LNCAP (cell line): ENCODE measurements at regions not wholly inside any gene's neighbourhood (a gene's known extent, or its start where the extent isn't known, plus 50 kb on each side); places are given as distances from the start of the nearest gene placed in this dataset.

ENCODE experiments used
- TF ChIP-seq, protein P1 (sequence below): fragments of 450-650 bp; IDR thresholded peaks from 2 replicates; pipeline ENCODE4 v1.5.1; 2017; ENCODE audit warnings: mild to moderate bottlenecking

DNA sequence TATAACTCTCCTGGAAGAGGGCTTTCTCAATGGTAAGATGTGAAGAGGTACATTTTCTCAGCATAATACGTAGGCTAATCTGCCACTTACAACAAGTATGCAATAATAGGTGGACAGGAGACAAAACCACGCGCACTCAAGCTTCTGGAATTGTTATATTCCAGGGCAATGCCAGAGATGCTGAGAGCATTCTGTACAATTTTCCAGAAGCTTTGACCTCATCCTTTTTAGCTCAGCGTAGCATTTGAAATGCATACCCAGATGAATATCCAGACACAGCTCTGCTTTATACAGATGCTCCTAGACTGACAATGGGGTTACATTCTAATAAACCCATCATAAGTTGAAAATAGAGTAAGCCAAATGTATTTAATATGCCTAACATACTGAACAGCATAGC is 1492.4 kb upstream of the FLRT2 start:
- TF ChIP-seq, protein P1, sequence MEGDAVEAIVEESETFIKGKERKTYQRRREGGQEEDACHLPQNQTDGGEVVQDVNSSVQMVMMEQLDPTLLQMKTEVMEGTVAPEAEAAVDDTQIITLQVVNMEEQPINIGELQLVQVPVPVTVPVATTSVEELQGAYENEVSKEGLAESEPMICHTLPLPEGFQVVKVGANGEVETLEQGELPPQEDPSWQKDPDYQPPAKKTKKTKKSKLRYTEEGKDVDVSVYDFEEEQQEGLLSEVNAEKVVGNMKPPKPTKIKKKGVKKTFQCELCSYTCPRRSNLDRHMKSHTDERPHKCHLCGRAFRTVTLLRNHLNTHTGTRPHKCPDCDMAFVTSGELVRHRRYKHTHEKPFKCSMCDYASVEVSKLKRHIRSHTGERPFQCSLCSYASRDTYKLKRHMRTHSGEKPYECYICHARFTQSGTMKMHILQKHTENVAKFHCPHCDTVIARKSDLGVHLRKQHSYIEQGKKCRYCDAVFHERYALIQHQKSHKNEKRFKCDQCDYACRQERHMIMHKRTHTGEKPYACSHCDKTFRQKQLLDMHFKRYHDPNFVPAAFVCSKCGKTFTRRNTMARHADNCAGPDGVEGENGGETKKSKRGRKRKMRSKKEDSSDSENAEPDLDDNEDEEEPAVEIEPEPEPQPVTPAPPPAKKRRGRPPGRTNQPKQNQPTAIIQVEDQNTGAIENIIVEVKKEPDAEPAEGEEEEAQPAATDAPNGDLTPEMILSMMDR: no peak

DNA sequence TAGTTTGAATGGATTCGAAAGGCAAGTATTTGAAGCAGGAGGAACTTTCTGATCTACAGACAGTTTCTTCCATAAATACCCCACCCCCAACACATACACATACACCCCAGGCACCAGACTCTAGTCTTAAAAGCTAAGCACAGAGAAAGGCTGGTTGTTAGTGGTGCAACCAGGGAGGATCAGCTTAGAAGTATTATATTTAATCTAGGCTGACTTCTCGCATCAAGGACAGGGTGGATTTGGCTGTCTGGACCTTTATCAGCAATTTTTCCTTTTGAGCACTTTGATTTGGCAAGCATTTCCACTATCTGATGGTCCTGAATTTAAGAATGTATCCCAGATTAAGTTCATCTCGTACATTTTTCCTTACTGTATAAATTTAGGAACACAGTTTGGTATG is 1489.8 kb upstream of the FLRT2 start:
- TF ChIP-seq, protein P1: no peak

DNA sequence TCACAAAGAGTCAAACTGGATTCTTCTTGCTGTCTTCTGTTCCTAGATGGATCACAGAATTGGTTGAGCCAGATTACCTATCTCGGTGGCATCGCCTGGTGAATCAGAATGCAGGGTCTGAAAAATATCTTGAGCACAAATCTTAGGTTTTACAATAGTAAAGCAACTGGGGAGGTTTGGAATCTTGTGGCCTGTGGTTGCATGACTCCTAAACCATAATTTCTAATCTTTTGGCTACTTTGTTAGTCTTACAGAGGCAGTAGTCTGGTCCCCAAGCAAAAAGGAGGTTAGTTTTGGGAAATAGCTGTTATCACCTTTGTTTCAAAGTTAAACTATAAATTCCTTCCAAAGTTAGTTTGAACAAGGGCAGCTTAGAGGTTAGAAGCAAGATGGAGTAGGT is 1488.5 kb upstream of the FLRT2 start:
- TF ChIP-seq, protein P1: no peak

DNA sequence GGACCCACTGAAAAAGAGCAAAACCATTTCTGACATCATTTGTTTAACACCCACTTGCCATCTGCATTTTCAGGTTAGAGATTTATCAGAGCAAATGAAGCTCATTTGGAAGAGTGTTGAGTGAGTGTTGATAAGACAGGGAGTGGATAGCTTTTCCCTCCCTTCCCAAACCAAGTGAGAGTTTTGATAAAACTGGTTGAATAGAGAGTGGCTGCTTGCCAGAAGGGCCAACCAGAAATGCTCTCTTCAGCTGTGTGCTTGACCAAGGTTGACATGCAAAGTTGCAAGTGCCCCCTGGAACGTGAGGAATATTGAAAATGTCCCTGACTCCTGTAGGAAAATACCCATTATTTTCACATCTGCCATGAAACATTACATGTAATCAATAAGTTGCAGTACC is 1487.0 kb upstream of the FLRT2 start:
- TF ChIP-seq, protein P1: no peak

DNA sequence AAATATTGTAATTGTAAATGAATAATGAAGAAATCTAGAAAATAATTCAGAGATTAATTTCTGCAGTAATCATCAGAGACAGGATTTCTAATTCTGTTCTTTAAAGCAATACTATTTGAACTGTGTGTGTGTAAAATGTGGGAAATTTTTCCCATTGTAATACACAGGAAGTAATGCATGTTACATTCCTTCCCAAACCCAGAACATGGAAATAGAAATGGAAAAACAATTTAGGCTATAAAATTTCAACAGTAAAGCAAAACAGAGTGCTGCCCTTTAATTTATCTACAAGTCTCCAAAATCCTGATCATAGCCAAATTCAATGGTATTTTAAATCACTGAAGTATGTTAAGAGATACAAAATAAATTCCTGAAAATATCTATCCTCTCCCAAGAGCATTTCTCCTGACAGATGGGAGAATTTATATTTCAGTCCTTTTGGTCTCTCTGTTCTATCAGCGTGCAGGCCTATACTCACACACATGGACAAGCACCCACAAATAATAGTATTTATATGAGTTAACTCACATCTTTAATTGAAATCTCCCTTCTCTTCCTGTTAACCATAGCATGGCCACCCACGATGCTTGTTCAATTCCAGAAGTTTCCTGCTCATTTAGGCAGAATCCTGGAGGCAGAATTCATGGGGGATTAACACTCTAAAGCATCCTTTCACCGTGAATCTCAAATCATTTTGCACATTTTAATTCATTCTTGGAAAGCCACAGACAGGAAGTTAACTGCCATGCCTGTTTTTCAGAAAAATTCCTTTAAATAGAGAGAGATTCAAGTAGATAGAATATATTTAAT is 1465.4 kb upstream of the FLRT2 start:
- TF ChIP-seq, protein P1: no peak

DNA sequence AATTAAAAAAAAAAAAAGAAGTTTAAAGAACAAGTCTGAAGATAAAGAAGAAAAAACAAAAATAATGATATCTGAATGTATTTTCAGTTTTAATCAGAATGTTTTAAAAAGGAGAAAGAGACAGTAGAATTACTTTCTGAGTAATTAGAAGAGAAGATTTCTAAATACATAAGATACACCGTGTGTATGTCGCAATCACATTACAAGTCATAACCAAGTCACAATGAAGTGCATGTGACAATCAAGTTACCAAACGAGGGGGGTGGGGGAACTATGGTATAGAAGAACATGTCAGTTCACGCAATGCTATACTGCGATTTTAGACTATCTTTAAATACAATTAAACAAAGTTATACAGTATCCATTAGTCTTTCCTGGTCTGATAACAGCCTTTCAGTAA is 1464.1 kb upstream of the FLRT2 start:
- TF ChIP-seq, protein P1: no peak

DNA sequence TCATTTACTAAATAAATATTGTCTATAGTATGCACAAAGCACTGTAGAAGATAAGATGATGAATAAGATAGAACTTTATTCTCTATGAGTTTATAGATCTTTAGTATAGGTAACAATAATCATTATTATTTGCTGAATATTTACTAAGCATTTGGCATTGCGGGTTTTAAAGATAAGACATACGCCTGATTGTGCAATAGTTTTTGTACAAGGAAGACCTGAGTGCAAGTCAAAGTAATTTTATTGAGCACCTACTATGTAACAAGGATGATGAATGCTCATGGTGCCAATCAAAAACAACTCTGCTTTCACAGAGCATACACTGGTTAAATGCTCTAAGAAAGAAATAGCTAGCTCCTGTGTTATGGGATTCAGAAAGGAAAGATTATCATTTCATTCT is 1461.7 kb upstream of the FLRT2 start:
- TF ChIP-seq, protein P1: no peak

DNA sequence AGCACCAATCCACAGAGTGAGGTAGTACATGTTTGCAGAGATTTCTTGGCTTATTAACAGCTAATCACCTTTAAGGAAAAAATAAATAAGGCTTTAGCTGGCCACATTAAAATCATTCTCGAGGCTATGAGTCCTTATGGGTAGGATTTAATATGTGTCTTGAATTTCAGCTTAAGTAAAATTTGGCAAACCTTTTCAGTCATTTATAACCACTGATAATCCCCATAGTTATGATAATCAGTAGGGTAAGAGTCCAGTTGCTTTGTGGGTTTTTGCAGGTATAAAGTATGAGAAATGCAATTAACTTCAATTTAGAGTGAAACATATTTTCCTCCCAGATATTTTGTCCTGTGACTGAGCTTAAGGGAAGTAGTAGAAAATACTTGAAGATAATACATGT is 1458.9 kb upstream of the FLRT2 start:
- TF ChIP-seq, protein P1: no peak
